Endothelial cell of umbilical vein (primary cell): ENCODE measurements at regions not wholly inside any gene's neighbourhood (a gene's known extent, or its start where the extent isn't known, plus 50 kb on each side); places are given as distances from the start of the nearest gene placed in this dataset.

Experiments used
- BruUV-seq: library from RNA; stranded (reverse); fragments of 400-500 nt; replicated peaks from 2 replicates; lab custom pipeline; 2021; lab: Mats Ljungman, UMichigan
- CTCF ChIA-PET: fragments of 300-600, 350-600 bp; sonication (Branson Sonifier 250); formaldehyde crosslinking; loops from one replicate; lab custom pipeline; 2021; ENCODE audit warnings: antibody characterized with exemption, inconsistent platforms; lab: Charles Lee
- POLR2A ChIA-PET: fragments of 300-600, 350-600 bp; sonication (Branson Sonifier 250); formaldehyde crosslinking; loops from one replicate; lab custom pipeline; 2021; ENCODE audit warnings: antibody characterized with exemption, inconsistent platforms; lab: Charles Lee
- DNase-seq: peaks from one replicate; pipeline ENCODE4 v3.0.0-alpha.2; 2011; ENCODE audit warnings: low read depth, low spot score
- FAIRE-seq: peaks from 2 replicates; lab custom pipeline; 2011; peaks lifted over from hg19 to GRCh38; lab: Jason Lieb, UNC
- H2AFZ ChIP-seq: 2 replicates; pipeline ENCODE4 v1.6.0; 2012; ENCODE audit warnings: low read depth, low read length, control low read depth, inconsistent platforms
- H3K27ac ChIP-seq: 2 replicates; pipeline ENCODE4 v1.5.1; 2011; ENCODE audit warnings: low read depth, mild to moderate bottlenecking, control low read depth, low read length, moderate library complexity; ENCODE audit not compliant: insufficient read depth
- H3K27me3 ChIP-seq, 2 experiments: 2 replicates each; pipeline versions ENCODE4 v1.6.0 to v1.6.1; 2011; ENCODE audit warnings: low read length in 2 of 2, mixed read lengths in 1 of 2; ENCODE audit not compliant: control insufficient read depth in 2 of 2, insufficient read depth in 2 of 2
- H3K36me3 ChIP-seq, 2 experiments: 2 replicates in 1 of 2; 3 replicates in 1 of 2; pipeline ENCODE4 v1.5.1; 2011; ENCODE audit warnings: low read length in 2 of 2, mild to moderate bottlenecking in 1 of 2, moderate library complexity in 1 of 2; ENCODE audit not compliant: control insufficient read depth in 2 of 2, insufficient read depth in 2 of 2; ENCODE audit errors: extremely low read depth in 1 of 2
- H3K4me1 ChIP-seq: 3 replicates; pipeline ENCODE4 v1.5.1; 2011; ENCODE audit warnings: mild to moderate bottlenecking, low read length; ENCODE audit not compliant: control insufficient read depth, insufficient read depth; ENCODE audit errors: extremely low read depth
- H3K4me2 ChIP-seq: 2 replicates; pipeline ENCODE4 v1.6.1; 2011; ENCODE audit warnings: low read length, control low read depth, mixed read lengths; ENCODE audit not compliant: insufficient read depth
- H3K4me3 ChIP-seq, 3 experiments: fragments of 200-600 bp in 1 of 3; sonication (generic), shearing (Covaris generic) in 1 of 3; replicated peaks in 1 of 3; 2 replicates each; pipeline ENCODE4 v1.5.1; 2011 to 2016; ENCODE audit warnings: control low read depth in 3 of 3, low read length in 3 of 3, mild to moderate bottlenecking in 2 of 3, inconsistent platforms in 1 of 3, low read depth in 1 of 3, moderate library complexity in 1 of 3; ENCODE audit not compliant: insufficient read depth in 1 of 3
- H3K79me2 ChIP-seq: 2 replicates; pipeline ENCODE4 v1.6.0; 2012; ENCODE audit warnings: low read length, inconsistent platforms; ENCODE audit not compliant: control insufficient read depth, insufficient read depth
- H3K9ac ChIP-seq: replicated peaks from 2 replicates; pipeline ENCODE3; 2011; ENCODE audit warnings: low read length, control low read depth; ENCODE audit not compliant: insufficient read depth; ENCODE audit errors: extremely low read depth
- H3K9me1 ChIP-seq: replicated peaks from 3 replicates; pipeline ENCODE4 v1.6.0; 2011; ENCODE audit warnings: mild to moderate bottlenecking, low read length; ENCODE audit not compliant: control insufficient read depth, insufficient read depth; ENCODE audit errors: extremely low read depth
- H3K9me3 ChIP-seq: replicated peaks from 2 replicates; pipeline ENCODE4 v1.5.1; 2012; ENCODE audit warnings: low read length, inconsistent platforms; ENCODE audit not compliant: control insufficient read depth, insufficient read depth
- H4K20me1 ChIP-seq: replicated peaks from 2 replicates; pipeline ENCODE3; 2011; ENCODE audit warnings: mild to moderate bottlenecking, low read length; ENCODE audit not compliant: control insufficient read depth, insufficient read depth; ENCODE audit errors: extremely low read depth
- EZH2 ChIP-seq: IDR thresholded peaks from 2 replicates; pipeline ENCODE4 v1.6.1; 2012; ENCODE audit warnings: borderline replicate concordance, low read depth, mild to moderate bottlenecking, moderate library complexity, low read length, inconsistent platforms; ENCODE audit not compliant: severe bottlenecking
- FOS ChIP-seq: IDR thresholded peaks from 2 replicates; pipeline ENCODE4 v1.6.1; 2011; ENCODE audit warnings: mild to moderate bottlenecking, low read length, moderate library complexity, borderline replicate concordance; ENCODE audit not compliant: insufficient read depth
- GATA2 ChIP-seq: IDR thresholded peaks from 2 replicates; pipeline ENCODE4 v1.7.0; 2011; ENCODE audit warnings: low read depth, mild to moderate bottlenecking, moderate library complexity, mixed read lengths, low read length; ENCODE audit not compliant: insufficient read length, insufficient read depth
- JUN ChIP-seq: IDR thresholded peaks from 2 replicates; pipeline ENCODE4 v1.6.1; 2011; ENCODE audit warnings: borderline replicate concordance, low read depth; ENCODE audit not compliant: insufficient read length, insufficient read depth
- MYC ChIP-seq: IDR thresholded peaks from one replicate; pipeline ENCODE4 v1.6.1; 2011; ENCODE audit warnings: mild to moderate bottlenecking, low read depth, low read length
- POLR2A ChIP-seq: IDR thresholded peaks from 2 replicates; pipeline ENCODE4 v1.6.1; 2012; ENCODE audit warnings: low read depth, mild to moderate bottlenecking, control low read depth, low read length
- POLR2AphosphoS5 ChIP-seq: IDR thresholded peaks from 2 replicates; pipeline ENCODE4 v1.6.1; 2012; ENCODE audit warnings: low read depth, mild to moderate bottlenecking, control low read depth, low read length, moderate library complexity; ENCODE audit not compliant: insufficient read depth
- dilution Hi-C: fragments of 300-500 bp; cut with MboI; formaldehyde crosslinking; loops from one replicate; pipeline ENCODE4 v1.15.0; 2019; ENCODE audit warnings: low sequenced_read_pairs; ENCODE audit not compliant: extremely low pct_ligation_motif_present
- intact Hi-C: fragments of 100-400 bp; cut with micrococcal nuclease; formaldehyde crosslinking; loops from one replicate; pipeline ENCODE4 v1.10.0; 2022
- TF ChIP-seq, protein P1 (sequence below): IDR thresholded peaks from 2 replicates; pipeline ENCODE4 v1.6.1; 2011; ENCODE audit not compliant: insufficient read depth, insufficient read length
- TF ChIP-seq, protein P2 (sequence below), 2 donors: IDR thresholded peaks; 1 replicate in 1 of 2; 2 replicates in 1 of 2; pipeline ENCODE4 v1.5.1; 2011; ENCODE audit warnings: low read length in 2 of 2, mild to moderate bottlenecking in 2 of 2, moderate library complexity in 2 of 2, control low read depth in 1 of 2, inconsistent platforms in 1 of 2, low read depth in 1 of 2; ENCODE audit not compliant: insufficient read depth in 1 of 2; ENCODE audit errors: extremely low read depth in 1 of 2

DNA sequence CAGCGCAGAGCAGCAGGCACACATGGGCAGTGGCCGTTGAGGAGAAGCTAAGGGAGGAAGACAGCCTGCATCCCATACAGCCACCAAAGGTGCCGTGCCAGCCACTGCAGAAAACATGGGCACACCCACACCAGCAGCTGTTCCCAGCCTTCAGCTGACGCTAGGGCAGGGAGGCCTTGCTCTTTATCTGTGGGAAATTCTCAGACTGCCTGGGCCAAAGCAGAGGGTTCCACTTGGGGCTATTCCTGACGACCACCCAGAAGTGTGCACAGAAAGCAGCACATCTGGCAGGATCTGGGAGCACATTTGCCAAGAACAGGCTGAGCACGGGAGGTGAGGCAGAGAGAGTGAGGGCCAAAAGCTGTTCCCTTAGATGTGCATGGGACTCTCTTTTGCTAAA lies 101.3 kb upstream of the SOX11 start:
- BruUV-seq = no TSS peak
- no peaks in the 10 kb centered on the region for H4K20me1 ChIP-seq
- no peaks in the 10 kb centered on the region for H3K79me2 ChIP-seq
- H3K4me3 ChIP-seq = no peak overlapping the region
- no peak for TF ChIP-seq MYC
- no peak for TF ChIP-seq POLR2AphosphoS5
- TF ChIP-seq JUN = no peak
- TF ChIP-seq GATA2 = no peak
- no peak for TF ChIP-seq FOS
- no peak for TF ChIP-seq POLR2A
- no peak for TF ChIP-seq EZH2
- ChIA-PET CTCF (no interaction called here), POLR2A (no interaction called here)
- H3K27me3 ChIP-seq = no peaks in the 10 kb centered on the region
- H3K9me3 ChIP-seq = peaks cover 11% of the 10 kb centered on the region
- H3K9me1 ChIP-seq = no peaks in the 10 kb centered on the region
- intact Hi-C loops (no loop called here), dilution Hi-C loops (no loop called here)
- no peak overlapping the region for H3K9ac ChIP-seq
- no peak overlapping the region for H3K4me2 ChIP-seq
- H3K27ac ChIP-seq = no peak overlapping the region
- no peaks in the 10 kb centered on the region for H3K4me1 ChIP-seq
- FAIRE-seq (no peak), DNase-seq (no peak)
- H2AFZ ChIP-seq = no peak overlapping the region
- H3K36me3 ChIP-seq = no peaks in the 10 kb centered on the region

DNA sequence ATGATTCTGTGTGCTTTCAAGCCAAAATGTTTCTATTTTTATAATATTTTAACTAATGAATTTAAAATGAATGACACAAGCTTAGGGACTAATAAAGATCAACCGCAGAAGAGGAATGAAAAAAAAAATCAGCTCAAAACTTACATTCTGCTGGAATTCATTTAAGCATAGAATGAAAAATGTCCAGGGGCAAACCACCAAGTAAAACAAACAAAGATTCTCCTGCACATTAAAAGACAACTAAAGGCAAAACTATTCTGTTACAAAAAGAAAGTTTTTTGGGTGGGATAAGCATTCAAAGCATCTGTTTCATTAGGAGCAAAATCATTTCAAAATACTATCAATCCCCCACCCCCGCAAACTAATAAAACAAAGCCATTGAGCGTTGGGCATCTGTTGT lies 99.3 kb upstream of the SOX11 start:
- ChIA-PET POLR2A (no interaction called here), CTCF (no interaction called here)
- FAIRE-seq = no peak
- TF ChIP-seq POLR2AphosphoS5 (no peak), GATA2 (no peak), FOS (no peak), POLR2A (no peak), MYC (no peak), JUN (no peak), EZH2 (no peak)
- TF ChIP-seq, protein P1, sequence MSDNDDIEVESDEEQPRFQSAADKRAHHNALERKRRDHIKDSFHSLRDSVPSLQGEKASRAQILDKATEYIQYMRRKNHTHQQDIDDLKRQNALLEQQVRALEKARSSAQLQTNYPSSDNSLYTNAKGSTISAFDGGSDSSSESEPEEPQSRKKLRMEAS = no peak
- TF ChIP-seq, protein P2, sequence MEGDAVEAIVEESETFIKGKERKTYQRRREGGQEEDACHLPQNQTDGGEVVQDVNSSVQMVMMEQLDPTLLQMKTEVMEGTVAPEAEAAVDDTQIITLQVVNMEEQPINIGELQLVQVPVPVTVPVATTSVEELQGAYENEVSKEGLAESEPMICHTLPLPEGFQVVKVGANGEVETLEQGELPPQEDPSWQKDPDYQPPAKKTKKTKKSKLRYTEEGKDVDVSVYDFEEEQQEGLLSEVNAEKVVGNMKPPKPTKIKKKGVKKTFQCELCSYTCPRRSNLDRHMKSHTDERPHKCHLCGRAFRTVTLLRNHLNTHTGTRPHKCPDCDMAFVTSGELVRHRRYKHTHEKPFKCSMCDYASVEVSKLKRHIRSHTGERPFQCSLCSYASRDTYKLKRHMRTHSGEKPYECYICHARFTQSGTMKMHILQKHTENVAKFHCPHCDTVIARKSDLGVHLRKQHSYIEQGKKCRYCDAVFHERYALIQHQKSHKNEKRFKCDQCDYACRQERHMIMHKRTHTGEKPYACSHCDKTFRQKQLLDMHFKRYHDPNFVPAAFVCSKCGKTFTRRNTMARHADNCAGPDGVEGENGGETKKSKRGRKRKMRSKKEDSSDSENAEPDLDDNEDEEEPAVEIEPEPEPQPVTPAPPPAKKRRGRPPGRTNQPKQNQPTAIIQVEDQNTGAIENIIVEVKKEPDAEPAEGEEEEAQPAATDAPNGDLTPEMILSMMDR (IDR thresholded peaks at IDR 0.05; ENCODE audit: extremely low read depth in 1 of 2, insufficient read depth in 1 of 2, low read depth in 1 of 2, low read length in 2 of 2) = no peak
- Histone ChIP-seq H3K9me1 (no peaks in the 10 kb centered on the region), H3K27ac (no peak overlapping the region), H3K4me2 (no peak overlapping the region), H2AFZ (no peak overlapping the region), H3K4me3 (no peak overlapping the region), H3K79me2 (no peaks in the 10 kb centered on the region), H3K9ac (no peak overlapping the region), H3K4me1 (no peaks in the 10 kb centered on the region), H3K27me3 (no peaks in the 10 kb centered on the region), H3K36me3 (no peaks in the 10 kb centered on the region), H3K9me3 (peaks cover 5% of the 10 kb centered on the region), H4K20me1 (no peaks in the 10 kb centered on the region)
- dilution Hi-C loops (no loop called here), intact Hi-C loops (no loop called here)
- no TSS peak for BruUV-seq
- no peak for DNase-seq
